ENCODE measurements at regions not wholly inside any gene's neighbourhood (a gene's known extent, or its start where the extent isn't known, plus 50 kb on each side); places are given as distances from the start of the nearest gene placed in this dataset.

- no peak for TF ChIP-seq CTCF (IDR thresholded peaks at IDR 0.05; ENCODE audit: low read length)
- no peak for TF ChIP-seq EZH2 (IDR thresholded peaks at IDR 0.05; ENCODE audit: borderline replicate concordance, low read length)
Measured at GRCh38 chr12:115323223-115323905, 639.4 kb upstream of the TBX3 start.

Data from OCI-LY1 (cell line).